Endothelial cell of umbilical vein (primary cell): ENCODE measurements at regions not wholly inside any gene's neighbourhood (a gene's known extent, or its start where the extent isn't known, plus 50 kb on each side); places are given as distances from the start of the nearest gene placed in this dataset.

ENCODE experiments used
- BruUV-seq: library from RNA; stranded (reverse); fragments of 400-500 nt; replicated peaks from 2 replicates; lab custom pipeline; 2021; lab: Mats Ljungman, UMichigan
- CTCF ChIA-PET: fragments of 300-600, 350-600 bp; sonication (Branson Sonifier 250); formaldehyde crosslinking; loops from one replicate; lab custom pipeline; 2021; ENCODE audit warnings: antibody characterized with exemption, inconsistent platforms; lab: Charles Lee
- POLR2A ChIA-PET: fragments of 300-600, 350-600 bp; sonication (Branson Sonifier 250); formaldehyde crosslinking; loops from one replicate; lab custom pipeline; 2021; ENCODE audit warnings: antibody characterized with exemption, inconsistent platforms; lab: Charles Lee
- DNase-seq: peaks from one replicate; pipeline ENCODE4 v3.0.0-alpha.2; 2011; ENCODE audit warnings: low read depth, low spot score
- FAIRE-seq: peaks from 2 replicates; lab custom pipeline; 2011; peaks lifted over from hg19 to GRCh38; lab: Jason Lieb, UNC
- H2AFZ ChIP-seq: 2 replicates; pipeline ENCODE4 v1.6.0; 2012; ENCODE audit warnings: low read depth, low read length, control low read depth, inconsistent platforms
- H3K27ac ChIP-seq: 2 replicates; pipeline ENCODE4 v1.5.1; 2011; ENCODE audit warnings: low read depth, mild to moderate bottlenecking, control low read depth, low read length, moderate library complexity; ENCODE audit not compliant: insufficient read depth
- H3K27me3 ChIP-seq, 2 experiments: 2 replicates each; pipeline versions ENCODE4 v1.6.0 to v1.6.1; 2011; ENCODE audit warnings: low read length in 2 of 2, mixed read lengths in 1 of 2; ENCODE audit not compliant: control insufficient read depth in 2 of 2, insufficient read depth in 2 of 2
- H3K36me3 ChIP-seq, 2 experiments: 2 replicates in 1 of 2; 3 replicates in 1 of 2; pipeline ENCODE4 v1.5.1; 2011; ENCODE audit warnings: low read length in 2 of 2, mild to moderate bottlenecking in 1 of 2, moderate library complexity in 1 of 2; ENCODE audit not compliant: control insufficient read depth in 2 of 2, insufficient read depth in 2 of 2; ENCODE audit errors: extremely low read depth in 1 of 2
- H3K4me1 ChIP-seq: 3 replicates; pipeline ENCODE4 v1.5.1; 2011; ENCODE audit warnings: mild to moderate bottlenecking, low read length; ENCODE audit not compliant: control insufficient read depth, insufficient read depth; ENCODE audit errors: extremely low read depth
- H3K4me2 ChIP-seq: 2 replicates; pipeline ENCODE4 v1.6.1; 2011; ENCODE audit warnings: low read length, control low read depth, mixed read lengths; ENCODE audit not compliant: insufficient read depth
- H3K4me3 ChIP-seq, 3 experiments: fragments of 200-600 bp in 1 of 3; sonication (generic), shearing (Covaris generic) in 1 of 3; replicated peaks in 1 of 3; 2 replicates each; pipeline ENCODE4 v1.5.1; 2011 to 2016; ENCODE audit warnings: control low read depth in 3 of 3, low read length in 3 of 3, mild to moderate bottlenecking in 2 of 3, inconsistent platforms in 1 of 3, low read depth in 1 of 3, moderate library complexity in 1 of 3; ENCODE audit not compliant: insufficient read depth in 1 of 3
- H3K79me2 ChIP-seq: 2 replicates; pipeline ENCODE4 v1.6.0; 2012; ENCODE audit warnings: low read length, inconsistent platforms; ENCODE audit not compliant: control insufficient read depth, insufficient read depth
- H3K9ac ChIP-seq: replicated peaks from 2 replicates; pipeline ENCODE3; 2011; ENCODE audit warnings: low read length, control low read depth; ENCODE audit not compliant: insufficient read depth; ENCODE audit errors: extremely low read depth
- H3K9me1 ChIP-seq: replicated peaks from 3 replicates; pipeline ENCODE4 v1.6.0; 2011; ENCODE audit warnings: mild to moderate bottlenecking, low read length; ENCODE audit not compliant: control insufficient read depth, insufficient read depth; ENCODE audit errors: extremely low read depth
- H3K9me3 ChIP-seq: replicated peaks from 2 replicates; pipeline ENCODE4 v1.5.1; 2012; ENCODE audit warnings: low read length, inconsistent platforms; ENCODE audit not compliant: control insufficient read depth, insufficient read depth
- H4K20me1 ChIP-seq: replicated peaks from 2 replicates; pipeline ENCODE3; 2011; ENCODE audit warnings: mild to moderate bottlenecking, low read length; ENCODE audit not compliant: control insufficient read depth, insufficient read depth; ENCODE audit errors: extremely low read depth
- EZH2 ChIP-seq: IDR thresholded peaks from 2 replicates; pipeline ENCODE4 v1.6.1; 2012; ENCODE audit warnings: borderline replicate concordance, low read depth, mild to moderate bottlenecking, moderate library complexity, low read length, inconsistent platforms; ENCODE audit not compliant: severe bottlenecking
- FOS ChIP-seq: IDR thresholded peaks from 2 replicates; pipeline ENCODE4 v1.6.1; 2011; ENCODE audit warnings: mild to moderate bottlenecking, low read length, moderate library complexity, borderline replicate concordance; ENCODE audit not compliant: insufficient read depth
- GATA2 ChIP-seq: IDR thresholded peaks from 2 replicates; pipeline ENCODE4 v1.7.0; 2011; ENCODE audit warnings: low read depth, mild to moderate bottlenecking, moderate library complexity, mixed read lengths, low read length; ENCODE audit not compliant: insufficient read length, insufficient read depth
- JUN ChIP-seq: IDR thresholded peaks from 2 replicates; pipeline ENCODE4 v1.6.1; 2011; ENCODE audit warnings: borderline replicate concordance, low read depth; ENCODE audit not compliant: insufficient read length, insufficient read depth
- MYC ChIP-seq: IDR thresholded peaks from one replicate; pipeline ENCODE4 v1.6.1; 2011; ENCODE audit warnings: mild to moderate bottlenecking, low read depth, low read length
- POLR2A ChIP-seq: IDR thresholded peaks from 2 replicates; pipeline ENCODE4 v1.6.1; 2012; ENCODE audit warnings: low read depth, mild to moderate bottlenecking, control low read depth, low read length
- POLR2AphosphoS5 ChIP-seq: IDR thresholded peaks from 2 replicates; pipeline ENCODE4 v1.6.1; 2012; ENCODE audit warnings: low read depth, mild to moderate bottlenecking, control low read depth, low read length, moderate library complexity; ENCODE audit not compliant: insufficient read depth
- dilution Hi-C: fragments of 300-500 bp; cut with MboI; formaldehyde crosslinking; loops from one replicate; pipeline ENCODE4 v1.15.0; 2019; ENCODE audit warnings: low sequenced_read_pairs; ENCODE audit not compliant: extremely low pct_ligation_motif_present
- intact Hi-C: fragments of 100-400 bp; cut with micrococcal nuclease; formaldehyde crosslinking; loops from one replicate; pipeline ENCODE4 v1.10.0; 2022
- TF ChIP-seq, protein P1 (sequence below), 2 donors: IDR thresholded peaks; 1 replicate in 1 of 2; 2 replicates in 1 of 2; pipeline ENCODE4 v1.5.1; 2011; ENCODE audit warnings: low read length in 2 of 2, mild to moderate bottlenecking in 2 of 2, moderate library complexity in 2 of 2, control low read depth in 1 of 2, inconsistent platforms in 1 of 2, low read depth in 1 of 2; ENCODE audit not compliant: insufficient read depth in 1 of 2; ENCODE audit errors: extremely low read depth in 1 of 2
- TF ChIP-seq, protein P2 (sequence below): IDR thresholded peaks from 2 replicates; pipeline ENCODE4 v1.6.1; 2011; ENCODE audit not compliant: insufficient read depth, insufficient read length

DNA sequence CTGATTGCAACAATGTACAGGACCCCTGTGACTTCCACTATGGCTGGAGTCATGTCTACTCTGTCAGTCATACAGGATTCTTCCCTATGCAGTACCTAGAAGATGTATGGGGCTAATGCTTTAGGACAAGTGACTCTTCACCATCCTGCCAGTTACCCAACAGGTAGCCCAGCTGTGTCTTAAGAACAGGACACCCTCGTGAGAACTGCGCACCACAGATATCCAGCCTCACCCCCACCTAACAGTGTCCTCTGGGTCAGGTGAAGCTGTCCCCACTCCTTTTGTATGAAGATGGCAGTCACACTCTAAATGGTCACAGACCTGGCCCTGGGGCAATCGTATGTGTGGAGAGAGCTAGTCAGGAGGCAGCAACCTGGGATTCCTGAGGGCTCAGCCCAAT, 191.6 kb downstream of the C6orf118 start:
- BruUV-seq = no TSS peak
- intact Hi-C loops = no loop called here
- Histone ChIP-seq H3K9me1 (no peaks in the 10 kb centered on the region), H3K9ac (no peak overlapping the region), H3K4me2 (no peak overlapping the region), H3K4me1 (no peaks in the 10 kb centered on the region), H3K9me3 (no peaks in the 10 kb centered on the region), H3K4me3 (no peak overlapping the region), H3K27me3 (no peaks in the 10 kb centered on the region), H3K36me3 (no peaks in the 10 kb centered on the region), H3K79me2 (no peaks in the 10 kb centered on the region), H3K27ac (no peak overlapping the region), H2AFZ (no peak overlapping the region), H4K20me1 (no peaks in the 10 kb centered on the region)
- dilution Hi-C loops = no loop called here
- DNase-seq = no peak
- ChIA-PET POLR2A (no interaction called here), CTCF (no interaction called here)
- TF ChIP-seq POLR2A = no peak
- no peak for FAIRE-seq

DNA sequence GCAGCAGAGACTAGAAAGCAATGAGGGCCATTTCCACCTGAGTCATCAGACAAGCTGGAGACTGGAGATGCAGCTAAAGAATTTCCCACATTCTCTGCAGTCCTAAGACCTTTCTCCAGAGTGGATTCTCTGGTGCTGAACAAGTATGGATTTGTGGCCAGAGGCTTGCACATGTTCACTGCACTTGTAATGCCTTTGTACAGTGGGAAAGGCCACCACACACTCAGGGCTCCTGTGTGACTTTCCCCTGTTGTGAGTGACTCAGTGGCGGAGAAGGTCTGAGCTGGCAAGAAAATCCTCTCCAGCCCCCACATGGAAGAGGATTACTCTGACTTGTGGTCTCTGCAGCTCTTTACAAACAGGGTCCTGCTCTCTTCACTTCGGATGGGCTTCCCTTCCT, 192.3 kb downstream of the C6orf118 start:
- H3K9me1 ChIP-seq = no peaks in the 10 kb centered on the region

More for the DNA sequence above, 192.3 kb downstream of the C6orf118 start:
- H3K4me3 ChIP-seq = no peak overlapping the region
- H3K27me3 ChIP-seq = no peaks in the 10 kb centered on the region
- H3K9ac ChIP-seq = no peak overlapping the region
- dilution Hi-C loops = no loop called here
- H3K9me3 ChIP-seq = no peaks in the 10 kb centered on the region
- BruUV-seq = no TSS peak
- no peaks in the 10 kb centered on the region for H3K4me1 ChIP-seq
- DNase-seq = no peak
- H4K20me1 ChIP-seq = no peaks in the 10 kb centered on the region
- TF ChIP-seq MYC = no peak
- no peak for TF ChIP-seq POLR2AphosphoS5
- TF ChIP-seq FOS = no peak
- TF ChIP-seq POLR2A = no peak
- no peak for TF ChIP-seq EZH2
- TF ChIP-seq, protein P1, sequence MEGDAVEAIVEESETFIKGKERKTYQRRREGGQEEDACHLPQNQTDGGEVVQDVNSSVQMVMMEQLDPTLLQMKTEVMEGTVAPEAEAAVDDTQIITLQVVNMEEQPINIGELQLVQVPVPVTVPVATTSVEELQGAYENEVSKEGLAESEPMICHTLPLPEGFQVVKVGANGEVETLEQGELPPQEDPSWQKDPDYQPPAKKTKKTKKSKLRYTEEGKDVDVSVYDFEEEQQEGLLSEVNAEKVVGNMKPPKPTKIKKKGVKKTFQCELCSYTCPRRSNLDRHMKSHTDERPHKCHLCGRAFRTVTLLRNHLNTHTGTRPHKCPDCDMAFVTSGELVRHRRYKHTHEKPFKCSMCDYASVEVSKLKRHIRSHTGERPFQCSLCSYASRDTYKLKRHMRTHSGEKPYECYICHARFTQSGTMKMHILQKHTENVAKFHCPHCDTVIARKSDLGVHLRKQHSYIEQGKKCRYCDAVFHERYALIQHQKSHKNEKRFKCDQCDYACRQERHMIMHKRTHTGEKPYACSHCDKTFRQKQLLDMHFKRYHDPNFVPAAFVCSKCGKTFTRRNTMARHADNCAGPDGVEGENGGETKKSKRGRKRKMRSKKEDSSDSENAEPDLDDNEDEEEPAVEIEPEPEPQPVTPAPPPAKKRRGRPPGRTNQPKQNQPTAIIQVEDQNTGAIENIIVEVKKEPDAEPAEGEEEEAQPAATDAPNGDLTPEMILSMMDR (IDR thresholded peaks at IDR 0.05; ENCODE audit: extremely low read depth in 1 of 2, insufficient read depth in 1 of 2, low read depth in 1 of 2, low read length in 2 of 2) = no peak
- no peak for TF ChIP-seq GATA2
- TF ChIP-seq JUN = no peak
- TF ChIP-seq, protein P2, sequence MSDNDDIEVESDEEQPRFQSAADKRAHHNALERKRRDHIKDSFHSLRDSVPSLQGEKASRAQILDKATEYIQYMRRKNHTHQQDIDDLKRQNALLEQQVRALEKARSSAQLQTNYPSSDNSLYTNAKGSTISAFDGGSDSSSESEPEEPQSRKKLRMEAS = no peak
- H3K79me2 ChIP-seq = no peaks in the 10 kb centered on the region
- H3K36me3 ChIP-seq = no peaks in the 10 kb centered on the region
- FAIRE-seq = no peak
- CTCF ChIA-PET = no interaction called here
- no peak overlapping the region for H3K27ac ChIP-seq
- POLR2A ChIA-PET = no interaction called here
- H2AFZ ChIP-seq = no peak overlapping the region
- intact Hi-C loops = no loop called here
- no peak overlapping the region for H3K4me2 ChIP-seq
